ENCODE measurements at regions not wholly inside any gene's neighbourhood (a gene's known extent, or its start where the extent isn't known, plus 50 kb on each side); places are given as distances from the start of the nearest gene placed in this dataset.
"Not testable (repeated sequence)": the region's sequence is repeated elsewhere in the genome, so short reads cannot be mapped to it uniquely, and the experiment has no call there.

- WGBS, 2 donors, result 65 to 74% methylated on average over 7 of the region's 7 CpGs
Measured at GRCh38 chr1:224045556-224045955, 68.4 kb upstream of the FBXO28 start.

GRCh38 chr1:224044420-224044819, 69.5 kb upstream of the FBXO28 start:
- H3K9me3 ChIP-seq, result no peaks in the 10 kb centered on the region
- H3K27me3 ChIP-seq, result no peaks in the 10 kb centered on the region
- H3K27ac ChIP-seq, result no peak overlapping the region
- H3K4me3 ChIP-seq, result no peak overlapping the region
- no peak for DNase-seq (ENCODE audit: low spot score in 2 of 2)
- TF ChIP-seq POLR2A (IDR thresholded peaks at IDR 0.05) (no peak), EP300 (IDR thresholded peaks at IDR 0.05) (no peak)
- TF ChIP-seq, protein P1, sequence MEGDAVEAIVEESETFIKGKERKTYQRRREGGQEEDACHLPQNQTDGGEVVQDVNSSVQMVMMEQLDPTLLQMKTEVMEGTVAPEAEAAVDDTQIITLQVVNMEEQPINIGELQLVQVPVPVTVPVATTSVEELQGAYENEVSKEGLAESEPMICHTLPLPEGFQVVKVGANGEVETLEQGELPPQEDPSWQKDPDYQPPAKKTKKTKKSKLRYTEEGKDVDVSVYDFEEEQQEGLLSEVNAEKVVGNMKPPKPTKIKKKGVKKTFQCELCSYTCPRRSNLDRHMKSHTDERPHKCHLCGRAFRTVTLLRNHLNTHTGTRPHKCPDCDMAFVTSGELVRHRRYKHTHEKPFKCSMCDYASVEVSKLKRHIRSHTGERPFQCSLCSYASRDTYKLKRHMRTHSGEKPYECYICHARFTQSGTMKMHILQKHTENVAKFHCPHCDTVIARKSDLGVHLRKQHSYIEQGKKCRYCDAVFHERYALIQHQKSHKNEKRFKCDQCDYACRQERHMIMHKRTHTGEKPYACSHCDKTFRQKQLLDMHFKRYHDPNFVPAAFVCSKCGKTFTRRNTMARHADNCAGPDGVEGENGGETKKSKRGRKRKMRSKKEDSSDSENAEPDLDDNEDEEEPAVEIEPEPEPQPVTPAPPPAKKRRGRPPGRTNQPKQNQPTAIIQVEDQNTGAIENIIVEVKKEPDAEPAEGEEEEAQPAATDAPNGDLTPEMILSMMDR (IDR thresholded peaks at IDR 0.05), result no peak
- 90 to 94% methylated on average over 4 of the region's 4 CpGs for WGBS, 2 donors
- no peaks in the 10 kb centered on the region for H3K36me3 ChIP-seq
- H3K4me1 ChIP-seq, result no peaks in the 10 kb centered on the region

More at GRCh38 chr1:224045556-224045955, 68.4 kb upstream of the FBXO28 start:
- peaks cover 0 to 1% (median under 1%) of the 10 kb centered on the region in 4 donors for H3K4me1 ChIP-seq
- TF ChIP-seq EP300 (IDR thresholded peaks at IDR 0.05), result no peak
- TF ChIP-seq, protein P1 (IDR thresholded peaks at IDR 0.05), result no peak
- no peak for TF ChIP-seq POLR2A (IDR thresholded peaks at IDR 0.05)
- DNase-seq (ENCODE audit: low spot score in 2 of 2), result no peak
- no peak overlapping the region for H3K27ac ChIP-seq
- no peaks in the 10 kb centered on the region for H3K9me3 ChIP-seq
- no peaks in the 10 kb centered on the region for H3K27me3 ChIP-seq
- no peak overlapping the region for H3K4me3 ChIP-seq
- no peaks in the 10 kb centered on the region for H3K36me3 ChIP-seq

DNA sequence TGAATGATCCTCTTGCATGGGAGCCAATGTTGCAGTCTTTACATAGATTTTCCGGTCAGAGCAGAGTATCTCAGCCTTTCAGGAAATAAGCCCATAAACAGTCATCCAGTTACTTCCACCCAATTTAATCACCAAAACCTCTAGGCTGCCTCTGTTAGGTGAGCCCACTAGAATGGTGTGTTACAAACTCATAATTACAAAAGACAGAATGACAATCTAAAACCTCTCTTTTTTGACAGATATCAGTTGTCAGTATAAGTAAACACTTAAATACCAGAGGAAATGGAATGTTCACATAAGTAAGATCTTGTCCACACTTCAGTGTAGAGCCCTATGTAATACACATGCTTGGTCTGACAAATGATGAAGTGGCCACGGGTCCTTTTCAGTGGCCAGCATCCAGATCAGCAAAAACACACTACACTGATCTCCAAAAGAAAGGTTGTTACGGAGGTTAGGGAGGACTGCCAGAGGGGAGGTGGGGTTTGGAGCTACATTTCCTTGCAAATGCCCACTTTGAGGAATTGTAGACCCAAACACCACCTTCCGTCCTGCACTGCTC, 71.3 kb upstream of the FBXO28 start:
- H3K4me1 ChIP-seq, result no peaks in the 10 kb centered on the region
- H3K36me3 ChIP-seq, result no peaks in the 10 kb centered on the region
- H3K27me3 ChIP-seq, result no peaks in the 10 kb centered on the region
- H3K4me3 ChIP-seq, result no peak overlapping the region
- TF ChIP-seq EP300 (IDR thresholded peaks at IDR 0.05) (no peak), POLR2A (IDR thresholded peaks at IDR 0.05) (no peak)
- TF ChIP-seq, protein P1 (IDR thresholded peaks at IDR 0.05), result no peak
- no peaks in the 10 kb centered on the region for H3K9me3 ChIP-seq
- DNase-seq (ENCODE audit: low spot score in 2 of 2), result no peak
- no peak overlapping the region for H3K27ac ChIP-seq
- WGBS, 2 donors, result 70 to 72% methylated on average over 4 of the region's 4 CpGs

GRCh38 chr1:224041032-224041431, 72.9 kb upstream of the FBXO28 start:
- 64 to 66% methylated on average over 3 of the region's 3 CpGs for WGBS, 2 donors
- no peaks in the 10 kb centered on the region for H3K36me3 ChIP-seq
- no peaks in the 10 kb centered on the region for H3K9me3 ChIP-seq
- H3K27ac ChIP-seq, result no peak overlapping the region
- TF ChIP-seq, protein P1 (IDR thresholded peaks at IDR 0.05), result no peak
- DNase-seq (ENCODE audit: low spot score in 2 of 2), result no peak
- no peaks in the 10 kb centered on the region for H3K27me3 ChIP-seq
- H3K4me3 ChIP-seq, result no peak overlapping the region
- H3K4me1 ChIP-seq, result no peaks in the 10 kb centered on the region

- H3K27ac ChIP-seq; H3K4me1 ChIP-seq; H3K27me3 ChIP-seq; DNase-seq (ENCODE audit: low spot score in 2 of 2); H3K4me3 ChIP-seq; H3K36me3 ChIP-seq; H3K9me3 ChIP-seq: not testable (repeated sequence)
Measured at GRCh38 chr1:224040423-224040822, 73.5 kb upstream of the FBXO28 start.

DNA sequence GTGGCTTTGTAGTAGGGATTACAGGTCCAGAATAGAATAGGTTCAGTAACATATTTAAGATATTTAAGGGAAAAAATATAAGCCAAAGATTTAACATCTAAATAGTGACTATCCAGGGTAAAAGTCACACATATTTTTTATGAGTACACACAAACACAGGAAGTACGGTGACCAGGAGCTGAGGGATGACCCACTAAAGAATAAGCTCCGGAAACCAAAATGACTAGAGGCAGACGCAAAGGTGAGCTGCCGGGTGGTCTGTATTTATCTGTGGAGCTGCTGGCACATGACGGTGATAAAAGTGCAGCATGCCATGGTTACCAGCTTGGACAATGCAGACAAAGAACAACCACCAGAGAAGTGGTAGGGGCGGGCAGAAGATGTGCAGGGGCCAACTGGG, 73.9 kb upstream of the FBXO28 start:
- 80 to 83% methylated on average over 6 of the region's 6 CpGs for WGBS, 2 donors
- H3K27me3 ChIP-seq, result not testable (repeated sequence)

GRCh38 chr1:224038832-224039231, 75.1 kb upstream of the FBXO28 start:
- not testable (repeated sequence) for DNase-seq (ENCODE audit: low spot score in 2 of 2); H3K27me3 ChIP-seq; H3K27ac ChIP-seq; H3K9me3 ChIP-seq; H3K36me3 ChIP-seq; H3K4me3 ChIP-seq; H3K4me1 ChIP-seq
- WGBS, 2 donors, result 70 to 75% methylated on average over 2 of the region's 2 CpGs

More for the DNA sequence above, 73.9 kb upstream of the FBXO28 start:
- not testable (repeated sequence) for DNase-seq (ENCODE audit: low spot score in 2 of 2); H3K9me3 ChIP-seq; H3K36me3 ChIP-seq; H3K27ac ChIP-seq; H3K4me3 ChIP-seq; H3K4me1 ChIP-seq

- H3K9me3 ChIP-seq; H3K36me3 ChIP-seq; H3K27ac ChIP-seq; H3K27me3 ChIP-seq; H3K4me3 ChIP-seq; H3K4me1 ChIP-seq; DNase-seq (ENCODE audit: low spot score in 2 of 2): not testable (repeated sequence)
- WGBS, 2 donors, result 73 to 86% methylated on average over 2 of the region's 3 CpGs
Measured at GRCh38 chr1:224037362-224037761, 76.5 kb upstream of the FBXO28 start.

GRCh38 chr1:224032608-224033276, 81.2 kb upstream of the FBXO28 start:
- not testable (repeated sequence) for H3K27ac ChIP-seq; H3K9me3 ChIP-seq; H3K36me3 ChIP-seq; H3K27me3 ChIP-seq; H3K4me1 ChIP-seq; H3K4me3 ChIP-seq; DNase-seq (ENCODE audit: low spot score in 2 of 2)
- 0% methylated on average over 1 to 2 of the region's 3 CpGs for WGBS, 2 donors

Measured in tibial nerve (tissue), 4 donors.